Mesodermal cell (in vitro differentiated cells): ENCODE measurements at regions not wholly inside any gene's neighbourhood (a gene's known extent, or its start where the extent isn't known, plus 50 kb on each side); places are given as distances from the start of the nearest gene placed in this dataset.

ENCODE experiments used
- H3K27ac ChIP-seq: 2 replicates; pipeline ENCODE4 v1.7.0; 2013; ENCODE audit warnings: mild to moderate bottlenecking, low read depth, low read length, moderate library complexity; ENCODE audit not compliant: severe bottlenecking
- H3K36me3 ChIP-seq: 2 replicates; pipeline ENCODE4 v1.7.1; 2013; ENCODE audit warnings: mild to moderate bottlenecking, low read length, moderate library complexity; ENCODE audit not compliant: control insufficient read depth, insufficient read depth
- H3K4me1 ChIP-seq: one replicate; pipeline ENCODE4 v1.7.1; 2013; ENCODE audit warnings: mild to moderate bottlenecking, low read length; ENCODE audit not compliant: insufficient read depth, control insufficient read depth, poor library complexity, severe bottlenecking
- H3K4me3 ChIP-seq: 2 replicates; pipeline ENCODE4 v1.7.0; 2013; ENCODE audit warnings: low read length, control low read depth, mild to moderate bottlenecking; ENCODE audit not compliant: insufficient read depth, poor library complexity, severe bottlenecking; ENCODE audit errors: extremely low read depth
- H3K9me3 ChIP-seq: 2 replicates; pipeline ENCODE4 v1.7.1; 2013; ENCODE audit warnings: mild to moderate bottlenecking, low read length, moderate library complexity; ENCODE audit not compliant: control insufficient read depth
- WGBS, 2 experiments: methylation state at CpG; one replicate each; pipeline ENCODE4 v1.1.5; 2013; ENCODE audit warnings: missing lambda C conversion rate in 2 of 2; ENCODE audit not compliant: insufficient coverage in 2 of 2; 5-methylcytosine and 5-hydroxymethylcytosine counted together

DNA sequence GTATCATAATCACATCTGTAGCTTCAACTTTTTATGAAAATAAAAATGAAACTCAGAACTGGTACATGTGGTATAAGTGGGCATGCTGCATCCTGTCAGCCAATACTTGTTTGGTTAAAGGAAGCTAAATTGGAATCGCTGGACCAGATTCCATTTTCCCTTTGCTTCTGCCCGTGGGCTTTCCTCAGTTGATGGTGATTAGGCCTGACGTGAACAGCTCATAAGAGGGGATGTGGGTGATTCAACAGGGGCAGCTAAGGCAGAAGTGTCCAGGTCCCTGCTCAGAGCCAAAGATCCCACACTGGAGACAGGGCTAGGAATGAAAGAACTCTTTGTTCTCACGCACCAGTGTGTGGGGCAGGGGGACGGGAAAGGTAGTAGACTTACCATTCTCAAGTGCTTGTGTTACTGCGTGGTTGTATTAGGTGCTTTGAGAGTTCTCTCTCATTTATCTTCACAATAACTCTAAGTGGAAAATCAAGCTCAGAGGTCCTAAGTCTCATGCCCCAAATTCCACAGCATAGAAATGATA, 63.2 kb upstream of the GUCY1A1 start:
- Histone ChIP-seq H3K4me1 (peaks cover 7% of the 10 kb centered on the region), H3K9me3 (no peaks in the 10 kb centered on the region), H3K27ac (peak overlapping the region; percentile 97), H3K4me3 (no peak overlapping the region), H3K36me3 (no peaks in the 10 kb centered on the region)
- 79 to 100% methylated on average over 2 to 5 of the region's 6 CpGs for WGBS, 2 experiments

DNA sequence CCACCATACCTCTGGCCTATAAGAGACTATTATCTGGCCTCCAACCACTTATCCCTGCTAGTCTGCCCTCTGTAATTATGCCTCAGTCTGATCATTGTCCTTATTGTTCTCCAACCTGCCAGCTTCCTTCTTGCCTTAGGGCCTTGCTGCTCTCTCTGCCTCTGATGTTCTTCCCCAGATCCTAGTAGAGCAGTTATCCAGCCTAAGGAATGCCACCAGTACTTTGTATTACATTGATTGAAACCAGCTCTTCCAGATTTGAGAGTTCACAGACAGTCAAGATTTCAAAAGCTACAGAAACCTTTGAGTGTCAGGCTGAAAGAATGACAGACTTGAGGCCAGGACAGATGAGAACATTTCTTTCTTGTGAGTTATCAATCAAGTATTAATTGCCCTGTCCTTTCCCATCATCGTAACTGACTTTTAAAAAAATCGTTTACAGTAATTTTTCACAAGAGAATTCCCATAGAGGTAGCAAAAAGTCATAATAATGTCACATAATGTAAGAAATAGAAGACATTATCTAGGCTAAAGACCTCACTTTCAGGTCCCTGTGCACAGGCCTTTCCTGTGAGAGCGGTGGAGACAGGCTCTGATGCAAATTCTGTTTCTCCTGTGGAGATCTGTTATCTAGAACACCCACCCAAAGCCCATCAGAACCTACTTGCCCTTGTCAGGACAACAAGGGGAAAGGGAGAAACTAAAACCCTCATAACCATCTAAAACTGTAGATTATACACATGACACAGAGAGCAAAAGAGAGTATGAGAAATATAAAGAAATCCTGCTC, 64.1 kb upstream of the GUCY1A1 start:
- Histone ChIP-seq H3K9me3 (no peaks in the 10 kb centered on the region), H3K4me1 (peaks cover 7% of the 10 kb centered on the region), H3K36me3 (no peaks in the 10 kb centered on the region), H3K27ac (peak overlapping the region; percentile 97), H3K4me3 (no peak overlapping the region)
- WGBS, 2 experiments, result 82% methylated on average over 2 of the region's 3 CpGs; no CpG with 5 or more reads in 1 of the 2 experiments

DNA sequence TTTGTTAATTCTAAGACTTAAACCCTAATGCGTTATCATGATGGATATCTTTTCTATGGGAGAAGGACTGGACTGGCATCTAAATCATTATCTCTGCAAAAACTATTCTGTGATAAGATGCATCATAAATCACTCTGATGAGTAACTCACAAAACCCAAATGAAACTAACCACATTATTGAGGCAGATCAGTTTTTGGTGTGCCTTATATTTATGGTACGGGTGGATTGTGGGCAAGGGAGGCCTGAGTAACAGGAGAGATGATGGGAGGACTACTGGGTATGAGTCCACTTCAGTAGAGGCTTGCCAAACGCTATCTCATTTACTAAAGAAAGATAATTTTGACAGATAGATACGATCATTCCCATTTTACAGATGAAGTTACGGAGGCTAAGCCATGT, 66.4 kb upstream of the GUCY1A1 start:
- Histone ChIP-seq H3K4me1 (peaks cover 11% of the 10 kb centered on the region), H3K27ac (no peak overlapping the region), H3K9me3 (no peaks in the 10 kb centered on the region), H3K36me3 (no peaks in the 10 kb centered on the region), H3K4me3 (no peak overlapping the region)
- WGBS, 2 experiments, result 100% methylated on average over 3 of the region's 5 CpGs; no CpG with 5 or more reads in 1 of the 2 experiments

DNA sequence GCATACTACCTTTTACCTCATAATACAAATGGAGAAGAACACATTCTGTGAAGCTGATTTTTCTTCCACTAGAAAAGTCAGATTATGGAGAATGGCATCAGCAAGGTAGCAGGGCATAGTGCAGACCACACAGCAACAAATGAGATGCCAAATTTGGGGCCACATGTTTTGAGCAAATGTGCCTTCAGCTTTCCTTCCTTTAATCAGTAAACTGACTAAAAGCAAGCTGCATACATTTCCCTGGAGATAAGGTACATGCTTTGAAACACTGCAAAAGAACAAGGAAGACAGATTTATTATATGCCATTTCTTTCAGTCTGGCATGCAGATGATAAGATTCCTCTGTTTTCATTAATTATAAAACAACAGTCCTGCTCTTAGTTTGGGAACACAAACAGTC, 67.1 kb upstream of the GUCY1A1 start:
- Histone ChIP-seq H3K27ac (peak overlapping the region; percentile 33), H3K36me3 (no peaks in the 10 kb centered on the region), H3K9me3 (no peaks in the 10 kb centered on the region), H3K4me1 (peaks cover 11% of the 10 kb centered on the region), H3K4me3 (no peak overlapping the region)

DNA sequence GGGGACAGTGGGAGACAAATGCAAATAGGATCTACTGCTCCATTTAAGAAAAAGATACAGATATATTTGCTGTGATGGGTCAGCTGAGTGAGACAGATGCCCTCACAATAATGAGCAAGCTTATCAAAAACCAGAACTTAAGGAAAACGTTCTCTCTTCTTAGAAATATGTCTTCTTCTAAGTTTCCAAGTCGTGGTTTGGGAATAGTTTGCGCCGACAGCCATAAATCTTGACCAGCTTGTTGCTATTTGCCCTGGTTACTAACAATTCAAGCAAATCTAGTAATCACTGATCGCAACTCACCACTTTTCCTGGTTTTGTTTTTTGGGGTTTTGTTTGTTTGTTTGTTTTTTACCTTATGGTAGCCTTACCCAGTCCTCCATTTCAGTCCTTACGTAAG, 67.6 kb upstream of the GUCY1A1 start:
- Histone ChIP-seq H3K27ac (peak overlapping the region; percentile 33), H3K4me3 (no peak overlapping the region), H3K9me3 (no peaks in the 10 kb centered on the region), H3K36me3 (no peaks in the 10 kb centered on the region), H3K4me1 (peaks cover 11% of the 10 kb centered on the region)
- WGBS, 2 experiments, result 83 to 93% methylated on average over 2 to 4 of the region's 6 CpGs

DNA sequence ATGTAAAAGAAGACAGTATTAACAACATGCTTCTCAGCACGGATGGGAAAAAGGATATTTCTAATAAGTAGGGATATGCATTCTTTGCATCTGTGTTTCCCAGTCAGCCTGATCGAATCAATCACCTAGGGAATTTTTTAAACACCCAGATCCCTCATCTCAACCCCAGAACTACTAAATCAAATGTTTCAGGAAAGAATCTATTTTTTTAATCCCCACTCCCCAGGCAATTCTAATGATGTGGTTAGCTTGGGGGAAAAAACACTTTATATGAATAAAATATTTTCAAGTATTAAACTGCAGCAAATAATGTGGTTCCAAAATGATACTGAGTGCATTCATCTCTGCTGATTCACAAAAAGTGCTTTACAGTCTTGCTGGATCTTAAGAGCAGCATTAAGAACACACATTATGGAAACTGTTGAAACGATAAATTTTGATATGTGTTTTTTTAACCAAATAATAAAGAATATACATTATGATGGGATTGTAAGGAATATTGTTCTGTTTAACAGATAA, 68.7 kb upstream of the GUCY1A1 start:
- Histone ChIP-seq H3K9me3 (no peaks in the 10 kb centered on the region), H3K36me3 (no peaks in the 10 kb centered on the region), H3K4me3 (no peak overlapping the region), H3K4me1 (peaks cover 11% of the 10 kb centered on the region), H3K27ac (no peak overlapping the region)
- no CpG with 5 or more reads among the region's 3 CpGs for WGBS, 2 experiments

DNA sequence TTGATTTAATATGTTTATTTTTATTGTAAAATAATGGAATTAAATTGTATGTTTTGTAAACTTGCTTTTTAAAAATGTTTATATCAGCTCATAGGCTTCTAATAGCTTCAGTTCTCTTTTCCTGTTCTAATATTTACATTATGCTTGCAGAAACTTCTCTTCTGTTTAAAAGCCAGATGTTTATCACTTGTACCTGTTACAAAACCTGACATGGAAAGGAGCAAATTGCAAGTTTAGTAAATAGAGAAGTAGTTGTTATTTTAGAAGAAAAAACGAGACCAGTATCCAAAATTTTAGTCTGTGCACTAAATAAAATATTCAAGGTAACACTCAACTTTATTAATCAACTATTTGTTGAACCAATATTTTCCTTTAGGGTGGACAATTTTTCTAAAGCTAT, 69.4 kb upstream of the GUCY1A1 start:
- WGBS, 2 experiments, result no CpG with 5 or more reads among the region's 1 CpG
- H3K4me3 ChIP-seq, result no peak overlapping the region
- no peaks in the 10 kb centered on the region for H3K36me3 ChIP-seq
- H3K9me3 ChIP-seq, result no peaks in the 10 kb centered on the region
- no peak overlapping the region for H3K27ac ChIP-seq
- peaks cover 9% of the 10 kb centered on the region for H3K4me1 ChIP-seq

DNA sequence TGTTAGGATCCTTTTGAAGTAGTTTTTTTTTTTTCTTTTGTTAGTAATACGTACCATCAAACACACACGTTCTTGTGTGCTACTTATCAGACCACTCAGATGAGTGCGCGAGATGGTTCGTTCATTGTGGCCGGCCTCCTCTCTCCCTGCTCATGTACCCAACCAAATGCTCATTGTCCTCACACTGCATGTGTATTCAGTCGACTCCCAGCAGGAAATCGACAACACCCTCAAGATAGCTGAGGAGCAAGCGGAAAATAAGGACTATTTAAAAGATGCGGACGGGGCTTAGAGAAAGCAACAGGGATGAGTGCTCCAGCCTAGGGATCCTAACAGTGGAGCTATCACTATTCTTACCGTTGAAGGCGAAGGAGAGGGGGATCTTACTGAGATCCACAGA, 72.9 kb upstream of the GUCY1A1 start:
- WGBS, 2 experiments, result 88% methylated on average over 9 to 12 of the region's 13 CpGs
- peaks cover 4% of the 10 kb centered on the region for H3K4me1 ChIP-seq
- H3K36me3 ChIP-seq, result no peaks in the 10 kb centered on the region
- H3K27ac ChIP-seq, result no peak overlapping the region
- no peak overlapping the region for H3K4me3 ChIP-seq
- no peaks in the 10 kb centered on the region for H3K9me3 ChIP-seq

DNA sequence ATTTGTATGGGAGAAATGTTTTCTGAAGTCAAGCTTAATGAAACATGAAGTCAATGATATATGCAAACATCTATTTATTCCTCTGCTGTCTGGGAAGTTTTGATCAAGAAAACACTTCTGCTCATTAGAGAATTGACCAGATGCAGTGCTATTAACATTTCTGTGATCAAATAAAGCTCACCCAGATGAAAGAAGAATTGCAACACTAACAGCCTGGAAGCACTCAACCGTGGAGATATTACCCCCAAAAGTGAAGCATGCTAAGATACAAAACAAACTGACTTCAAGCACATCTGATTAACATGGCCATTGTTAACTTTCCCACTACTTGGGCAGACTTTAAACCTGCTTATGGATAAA, 73.7 kb upstream of the GUCY1A1 start:
- no peaks in the 10 kb centered on the region for H3K36me3 ChIP-seq
- peaks cover 4% of the 10 kb centered on the region for H3K4me1 ChIP-seq
- H3K4me3 ChIP-seq, result no peak overlapping the region
- 100% methylated on average over 1 of the region's 1 CpG; no CpG with 5 or more reads in 1 of the 2 experiments for WGBS, 2 experiments
- H3K9me3 ChIP-seq, result no peaks in the 10 kb centered on the region
- H3K27ac ChIP-seq, result no peak overlapping the region

DNA sequence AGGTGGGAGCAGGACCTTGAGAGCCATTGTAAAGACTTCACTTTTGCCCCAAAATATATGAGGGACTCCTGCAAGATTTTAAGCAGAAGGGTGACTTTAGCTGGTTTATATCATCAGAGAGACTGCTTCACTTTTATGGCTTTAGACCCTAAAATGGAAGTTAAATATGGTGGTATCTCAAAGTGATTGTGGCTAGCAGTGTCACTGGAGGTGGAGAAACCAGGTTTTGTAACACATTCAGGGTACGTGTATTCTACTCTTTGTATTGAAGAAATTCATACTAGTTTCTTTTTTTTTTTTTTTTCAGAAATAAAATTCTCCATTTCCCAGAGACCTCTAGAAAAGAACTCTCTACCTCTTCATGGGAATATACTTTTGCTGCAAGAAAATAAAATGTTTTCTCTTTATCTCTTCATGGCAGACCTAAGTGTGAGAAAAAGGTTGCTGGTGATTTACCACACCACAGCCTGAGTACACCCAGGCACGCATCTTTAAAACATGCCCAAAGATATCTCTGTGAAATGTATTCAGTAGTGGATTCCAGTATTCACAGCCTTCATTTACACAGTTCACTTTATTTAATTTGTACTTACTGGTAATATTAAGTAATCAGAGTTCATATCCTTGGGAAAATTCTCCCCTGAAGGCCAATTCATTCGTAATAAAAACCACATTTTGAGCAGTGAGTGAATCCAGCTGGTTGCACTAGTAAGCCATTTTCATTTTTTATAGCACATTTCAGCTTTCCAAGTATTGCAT, 74.3 kb upstream of the GUCY1A1 start:
- no peak overlapping the region for H3K4me3 ChIP-seq

More for the DNA sequence above, 74.3 kb upstream of the GUCY1A1 start:
- Histone ChIP-seq H3K36me3 (no peaks in the 10 kb centered on the region), H3K4me1 (peaks cover 4% of the 10 kb centered on the region), H3K27ac (no peak overlapping the region), H3K9me3 (no peaks in the 10 kb centered on the region)
- WGBS, 2 experiments, result no CpG with 5 or more reads among the region's 3 CpGs
